Activated CD8-positive, alpha-beta T cell treated with anti-CD3 and anti-CD28 coated beads for 36 hours (primary cell): ENCODE measurements at regions not wholly inside any gene's neighbourhood (a gene's known extent, or its start where the extent isn't known, plus 50 kb on each side); places are given as distances from the start of the nearest gene placed in this dataset.

Source experiments
- ATAC-seq: fragments of 200-7000 bp; cut with Tn5 transposase; one replicate; pipeline ENCODE4 v1.10.0; 2021; ENCODE audit warnings: mild to moderate bottlenecking, moderate library complexity
- CTCF ChIA-PET: fragments of 350-600 bp; sonication (Branson Sonifier 250); formaldehyde crosslinking; loops from one replicate; lab custom pipeline; 2021; ENCODE audit warnings: antibody characterized with exemption; lab: Charles Lee
- POLR2A ChIA-PET: fragments of 350-600 bp; sonication (Branson Sonifier 250); formaldehyde crosslinking; loops from one replicate; lab custom pipeline; 2021; ENCODE audit warnings: antibody characterized with exemption; lab: Charles Lee
- DNase-seq: peaks from one replicate; pipeline ENCODE4 v3.0.0-alpha.2; 2020
- H3K27ac Mint-ChIP-seq: one replicate; pipeline ENCODE4 v1.8.0; 2021; ENCODE audit warnings: mild to moderate bottlenecking, mixed read lengths
- H3K27me3 Mint-ChIP-seq: one replicate; pipeline ENCODE4 v1.8.0; 2021; ENCODE audit warnings: mixed read lengths
- H3K36me3 Mint-ChIP-seq: one replicate; pipeline ENCODE4 v1.8.0; 2021; ENCODE audit warnings: low read depth, mixed read lengths
- H3K4me1 Mint-ChIP-seq: one replicate; pipeline ENCODE4 v1.8.0; 2021; ENCODE audit warnings: low read depth, mixed read lengths
- H3K4me3 Mint-ChIP-seq: one replicate; pipeline ENCODE4 v1.8.0; 2021; ENCODE audit warnings: mild to moderate bottlenecking, moderate library complexity, mixed read lengths
- H3K9me3 Mint-ChIP-seq: one replicate; pipeline ENCODE4 v1.8.0; 2021; ENCODE audit warnings: mixed read lengths
- CTCF ChIP-seq: fragments of 200-600 bp; IDR thresholded peaks from one replicate; pipeline ENCODE4 v1.8.0; 2022; ENCODE audit warnings: antibody characterized with exemption, mild to moderate bottlenecking
- intact Hi-C: fragments of 100-400 bp; cut with micrococcal nuclease; formaldehyde crosslinking; loops from one replicate; pipeline ENCODE4 v1.10.0; 2022

- H3K4me1 Mint-ChIP-seq: peaks cover 9% of the 10 kb centered on the region
- TF ChIP-seq CTCF: no peak
- intact Hi-C loops: no loop called here
- H3K27me3 Mint-ChIP-seq: peaks cover 10% of the 10 kb centered on the region
- ATAC-seq: no peak
- H3K4me3 Mint-ChIP-seq: no peak overlapping the region
- POLR2A ChIA-PET: no interaction called here
- no peaks in the 10 kb centered on the region for H3K36me3 Mint-ChIP-seq
- H3K27ac Mint-ChIP-seq: no peak overlapping the region
- CTCF ChIA-PET: no interaction called here
- no peaks in the 10 kb centered on the region for H3K9me3 Mint-ChIP-seq
- DNase-seq: no peak
Observed at GRCh38 chr7:98054585-98054984, 52.1 kb upstream of the LMTK2 start.

GRCh38 chr7:98056580-98056979 is 50.1 kb upstream of the LMTK2 start:
- Mint-ChIP-seq H3K4me3 (no peak overlapping the region), H3K9me3 (no peaks in the 10 kb centered on the region), H3K36me3 (no peaks in the 10 kb centered on the region), H3K4me1 (peaks cover 1% of the 10 kb centered on the region), H3K27me3 (peaks cover 10% of the 10 kb centered on the region), H3K27ac (no peak overlapping the region)
- no peak for TF ChIP-seq CTCF
- ATAC-seq: no peak
- no peak for DNase-seq
- intact Hi-C loops: no loop called here
- CTCF ChIA-PET: no interaction called here
- POLR2A ChIA-PET: no interaction called here
